Neural cell (in vitro differentiated cells): ENCODE measurements at regions not wholly inside any gene's neighbourhood (a gene's known extent, or its start where the extent isn't known, plus 50 kb on each side); places are given as distances from the start of the nearest gene placed in this dataset.

Source experiments
- H2AFZ ChIP-seq: fragments of 200-600, 300-800 bp; sonication (generic), shearing (Covaris generic); 2 replicates; pipeline ENCODE4 v1.6.0; 2014; ENCODE audit warnings: low read depth, mild to moderate bottlenecking, antibody characterized with exemption, low read length, moderate library complexity
- H3F3A ChIP-seq: fragments of 200-600 bp; shearing (Covaris generic); 2 replicates; pipeline ENCODE4 v1.6.1; 2016; ENCODE audit warnings: mild to moderate bottlenecking, moderate library complexity, mixed read lengths, antibody characterized with exemption, low read length; ENCODE audit not compliant: insufficient read depth, poor library complexity, severe bottlenecking
- H3K27ac ChIP-seq: fragments of 200-600, 300-800 bp; sonication (generic), shearing (Covaris generic); 2 replicates; pipeline ENCODE4 v1.5.1; 2014; ENCODE audit warnings: mild to moderate bottlenecking, low read length, moderate library complexity
- H3K27me3 ChIP-seq: fragments of 300-800, 200-600 bp; sonication (generic), shearing (Covaris generic); 2 replicates; pipeline ENCODE4 v1.6.0; 2014; ENCODE audit warnings: mild to moderate bottlenecking, low read depth, low read length, moderate library complexity; ENCODE audit not compliant: insufficient read depth
- H3K36me3 ChIP-seq: fragments of 300-800, 200-600 bp; sonication (generic), shearing (Covaris generic); 2 replicates; pipeline ENCODE4 v1.5.1; 2014; ENCODE audit warnings: mild to moderate bottlenecking, antibody characterized with exemption, low read length, moderate library complexity; ENCODE audit not compliant: insufficient read depth
- H3K4me2 ChIP-seq: fragments of 300-800, 200-600 bp; sonication (generic), shearing (Covaris generic); 2 replicates; pipeline ENCODE4 v1.6.0; 2014; ENCODE audit warnings: mild to moderate bottlenecking, low read length
- H3K4me3 ChIP-seq: fragments of 300-800, 200-600 bp; sonication (generic), shearing (Covaris generic); 2 replicates; pipeline ENCODE4 v1.5.1; 2014; ENCODE audit warnings: mild to moderate bottlenecking, low read length, moderate library complexity
- H3K79me2 ChIP-seq: fragments of 200-600 bp; shearing (Covaris generic); replicated peaks from 2 replicates; pipeline ENCODE4 v1.6.0; 2014; ENCODE audit warnings: mild to moderate bottlenecking, low read length, moderate library complexity; ENCODE audit not compliant: insufficient read depth
- H3K9ac ChIP-seq: fragments of 300-800, 200-600 bp; sonication (generic), shearing (Covaris generic); 2 replicates; pipeline ENCODE4 v1.6.1; 2016; ENCODE audit warnings: mild to moderate bottlenecking, low read length, mixed read lengths
- H3K9me2 ChIP-seq: fragments of 200-600 bp; shearing (Covaris generic); 2 replicates; pipeline ENCODE4 v1.6.1; 2016; ENCODE audit warnings: mild to moderate bottlenecking, low read length, mixed read lengths; ENCODE audit not compliant: insufficient read depth
- H3K9me3 ChIP-seq: fragments of 200-600, 300-800 bp; sonication (generic), shearing (Covaris generic); 2 replicates; pipeline ENCODE4 v1.6.1; 2016; ENCODE audit warnings: mild to moderate bottlenecking, mixed run types, low read length, moderate library complexity, mixed read lengths
- H4K20me1 ChIP-seq: fragments of 200-600 bp; shearing (Covaris generic); 2 replicates; pipeline ENCODE4 v1.6.1; 2016; ENCODE audit warnings: mild to moderate bottlenecking, mixed run types; ENCODE audit not compliant: insufficient read depth
- CTCF ChIP-seq: fragments of 450-650 bp; IDR thresholded peaks from 2 replicates; pipeline ENCODE4 v1.5.1; 2014; ENCODE audit warnings: antibody characterized with exemption, mild to moderate bottlenecking, moderate library complexity; ENCODE audit not compliant: poor library complexity, severe bottlenecking
- EP300 ChIP-seq: fragments of 450-650 bp; conservative IDR thresholded peaks from 2 replicates; pipeline ENCODE4 v1.6.1; 2014; ENCODE audit warnings: antibody characterized with exemption, mild to moderate bottlenecking, moderate library complexity; ENCODE audit not compliant: poor library complexity, severe bottlenecking
- EZH2 ChIP-seq: fragments of 200-600, 300-800 bp; shearing (Covaris generic), sonication (generic); IDR thresholded peaks from 2 replicates; pipeline ENCODE4 v1.6.1; 2014; ENCODE audit warnings: antibody characterized with exemption, low read length, borderline replicate concordance, mild to moderate bottlenecking; ENCODE audit not compliant: insufficient read depth, poor library complexity, severe bottlenecking
- MXI1 ChIP-seq: fragments of 450-650 bp; conservative IDR thresholded peaks from 2 replicates; pipeline ENCODE4 v1.6.1; 2014; ENCODE audit warnings: antibody characterized with exemption, mild to moderate bottlenecking; ENCODE audit not compliant: poor library complexity, severe bottlenecking
- POLR2AphosphoS5 ChIP-seq: IDR thresholded peaks from 2 replicates; pipeline ENCODE4 v1.6.1; 2012
- RAD21 ChIP-seq: fragments of 450-650 bp; conservative IDR thresholded peaks from 2 replicates; pipeline ENCODE4 v1.6.1; 2014; ENCODE audit warnings: antibody characterized with exemption, mild to moderate bottlenecking, moderate library complexity
- REST ChIP-seq: IDR thresholded peaks from 2 replicates; pipeline ENCODE4 v1.6.1; 2012; ENCODE audit warnings: borderline replicate concordance
- SMC3 ChIP-seq: fragments of 450-650 bp; conservative IDR thresholded peaks from 2 replicates; pipeline ENCODE4 v1.6.1; 2014; ENCODE audit warnings: antibody characterized with exemption, mild to moderate bottlenecking, moderate library complexity; ENCODE audit not compliant: poor library complexity
- TAF1 ChIP-seq: IDR thresholded peaks from 2 replicates; pipeline ENCODE4 v1.6.1; 2012; ENCODE audit warnings: low read depth

GRCh38 chr11:94681852-94682251, 86.3 kb upstream of the AMOTL1 start:
- no peak overlapping the region for H2AFZ ChIP-seq
- no peaks in the 10 kb centered on the region for H3K79me2 ChIP-seq
- no peaks in the 10 kb centered on the region for H3K27me3 ChIP-seq
- H4K20me1 ChIP-seq: no peaks in the 10 kb centered on the region
- no peak for TF ChIP-seq EZH2
- H3K27ac ChIP-seq: no peak overlapping the region
- no peaks in the 10 kb centered on the region for H3K36me3 ChIP-seq
- no peak overlapping the region for H3K9ac ChIP-seq
- no peaks in the 10 kb centered on the region for H3K9me2 ChIP-seq
- H3K4me2 ChIP-seq: no peak overlapping the region
- no peaks in the 10 kb centered on the region for H3F3A ChIP-seq
- no peaks in the 10 kb centered on the region for H3K9me3 ChIP-seq
- no peak overlapping the region for H3K4me3 ChIP-seq

GRCh38 chr11:94694309-94695060, 73.7 kb upstream of the AMOTL1 start:
- Histone ChIP-seq H3K27me3 (no peaks in the 10 kb centered on the region), H3K9me3 (no peaks in the 10 kb centered on the region), H3F3A (no peaks in the 10 kb centered on the region), H2AFZ (no peak overlapping the region), H3K4me2 (no peak overlapping the region), H3K9ac (no peak overlapping the region), H3K9me2 (no peaks in the 10 kb centered on the region), H4K20me1 (no peaks in the 10 kb centered on the region), H3K79me2 (no peaks in the 10 kb centered on the region), H3K36me3 (no peaks in the 10 kb centered on the region), H3K4me3 (no peak overlapping the region), H3K27ac (no peak overlapping the region)
- no peak for TF ChIP-seq REST
- no peak for TF ChIP-seq TAF1
- no peak for TF ChIP-seq SMC3
- no peak for TF ChIP-seq CTCF
- TF ChIP-seq EP300: no peak
- TF ChIP-seq POLR2AphosphoS5: no peak
- no peak for TF ChIP-seq EZH2
- TF ChIP-seq MXI1: no peak
- no peak for TF ChIP-seq RAD21
